ENCODE measurements at regions not wholly inside any gene's neighbourhood (a gene's known extent, or its start where the extent isn't known, plus 50 kb on each side); places are given as distances from the start of the nearest gene placed in this dataset.
"Not testable (repeated sequence)": the region's sequence is repeated elsewhere in the genome, so short reads cannot be mapped to it uniquely, and the experiment has no call there.

DNA sequence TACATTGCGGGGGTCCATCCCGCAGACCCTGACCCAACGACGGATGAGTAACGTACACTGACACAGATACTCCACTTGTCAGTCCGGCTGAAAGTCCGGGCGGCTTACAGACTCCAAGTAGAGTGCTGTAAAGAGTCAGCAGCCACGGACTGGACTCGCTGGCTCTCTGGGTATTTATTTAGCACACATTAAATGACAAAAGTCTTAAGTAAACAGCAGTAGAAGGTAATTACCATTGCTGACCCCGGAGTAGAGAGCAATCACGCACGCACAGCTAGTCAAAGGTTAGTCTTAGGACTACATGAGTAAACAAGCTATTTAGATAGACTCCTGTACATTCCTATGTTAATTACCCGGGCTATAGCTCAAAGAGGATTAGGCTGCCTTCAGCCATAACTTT, 780.9 kb downstream of the RPS29 start:
- DNase-seq, result no peak

DNA sequence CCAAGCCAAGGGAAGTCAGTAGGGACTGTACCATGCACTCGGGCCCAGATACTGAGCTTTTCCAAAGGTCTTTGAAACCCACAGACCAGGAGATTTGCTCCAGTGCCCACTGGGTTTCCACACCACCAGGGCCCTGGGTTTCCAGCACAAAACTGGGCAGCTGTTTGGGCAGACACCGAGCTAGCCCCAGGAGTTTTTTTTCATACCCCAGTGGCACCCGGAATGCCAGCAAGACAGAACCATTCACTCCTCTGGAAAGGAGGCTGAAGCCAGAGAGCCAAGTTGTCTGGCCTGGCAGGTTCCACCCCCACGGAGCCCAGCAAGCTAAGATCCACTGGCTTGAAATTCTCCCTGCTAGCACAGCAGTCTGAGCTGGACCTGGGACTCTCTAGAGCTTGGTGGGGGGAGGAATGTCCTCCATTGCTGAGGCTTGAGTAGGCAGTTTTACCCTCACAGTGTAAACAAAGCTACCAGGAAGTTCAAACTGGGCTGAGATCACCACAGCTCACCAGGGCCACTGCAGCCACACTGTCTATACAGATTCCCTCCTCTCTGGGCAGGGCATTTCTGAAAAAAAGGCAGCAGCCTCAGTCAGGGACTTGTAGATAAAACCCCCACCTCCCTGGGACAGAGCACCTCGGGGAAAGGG, 793.7 kb downstream of the RPS29 start:
- no peak for DNase-seq

DNA sequence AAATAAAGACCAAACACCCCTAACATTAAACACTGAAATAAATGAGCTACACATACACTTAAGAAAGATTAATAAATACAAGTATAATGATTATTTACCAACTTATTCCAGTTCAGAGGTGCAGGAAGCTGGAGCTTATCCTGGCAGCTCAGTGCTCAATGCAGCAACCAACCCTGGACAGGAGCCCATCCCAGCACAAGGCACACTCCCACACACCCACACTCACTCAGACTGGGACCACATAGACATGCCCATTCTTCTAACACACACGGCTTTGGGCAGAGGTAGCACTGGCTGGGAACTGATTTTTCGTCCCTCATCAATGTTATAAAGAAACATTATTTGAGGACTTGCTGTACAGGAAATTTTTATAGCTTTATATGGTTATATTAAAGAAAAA, 797.4 kb downstream of the RPS29 start:
- DNase-seq, result no peak

DNA sequence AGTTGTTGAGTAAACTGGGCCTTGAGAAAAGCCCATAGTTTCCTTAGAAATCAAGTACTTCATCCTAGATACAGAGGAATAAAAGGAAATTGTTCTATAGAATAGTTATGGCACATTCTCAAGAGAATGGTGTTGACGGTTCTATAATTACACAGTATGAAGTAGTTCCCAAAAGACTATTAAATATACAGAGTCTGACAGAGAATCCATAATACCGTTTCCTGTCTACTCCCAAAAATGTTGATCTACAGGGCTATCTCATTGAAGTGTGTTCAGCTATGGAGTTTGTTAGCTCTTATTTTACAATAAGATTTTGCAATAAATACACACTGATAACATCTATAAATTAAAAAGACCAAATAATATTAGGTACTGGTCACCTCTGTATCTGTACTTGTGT, 799.7 kb downstream of the RPS29 start:
- no peak for DNase-seq

DNA sequence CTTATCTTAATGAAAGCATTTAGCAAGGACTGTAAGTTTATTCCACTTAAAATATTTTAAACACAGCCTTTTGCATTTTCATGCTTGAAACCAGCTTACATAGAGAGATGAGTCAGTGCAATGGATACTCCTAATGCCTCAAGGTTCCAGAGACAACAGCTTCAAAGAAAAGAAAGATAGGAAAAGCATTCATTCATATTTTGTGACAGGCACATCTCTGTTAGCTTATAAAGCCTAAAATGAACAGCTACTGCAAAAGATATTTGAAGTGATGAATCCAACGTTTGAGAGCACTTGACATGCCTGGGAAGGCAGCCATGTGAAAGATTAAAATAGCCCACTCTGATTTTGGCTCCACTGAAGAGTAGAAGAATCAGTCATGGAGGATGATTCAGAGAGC, 814.5 kb downstream of the RPS29 start:
- no peak for DNase-seq

DNA sequence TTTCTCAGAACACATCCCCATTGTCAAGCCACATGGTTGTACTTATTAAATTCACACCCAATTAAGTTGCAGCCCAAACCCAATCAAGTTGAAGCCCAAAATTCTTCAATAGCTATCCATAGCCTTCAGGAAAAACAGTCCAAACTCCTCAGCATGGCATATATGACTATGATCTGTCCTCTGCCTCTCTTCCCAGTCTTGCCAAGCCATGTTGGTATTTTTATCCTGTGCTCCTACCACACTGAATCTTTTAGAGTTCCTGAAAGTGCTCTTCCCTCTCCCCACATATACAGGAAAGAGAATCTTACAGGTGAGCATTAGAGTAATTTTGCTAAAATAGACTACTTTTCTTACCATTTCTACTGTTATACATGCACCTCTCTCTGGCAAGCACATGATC, 834.9 kb downstream of the RPS29 start:
- DNase-seq, result no peak

DNA sequence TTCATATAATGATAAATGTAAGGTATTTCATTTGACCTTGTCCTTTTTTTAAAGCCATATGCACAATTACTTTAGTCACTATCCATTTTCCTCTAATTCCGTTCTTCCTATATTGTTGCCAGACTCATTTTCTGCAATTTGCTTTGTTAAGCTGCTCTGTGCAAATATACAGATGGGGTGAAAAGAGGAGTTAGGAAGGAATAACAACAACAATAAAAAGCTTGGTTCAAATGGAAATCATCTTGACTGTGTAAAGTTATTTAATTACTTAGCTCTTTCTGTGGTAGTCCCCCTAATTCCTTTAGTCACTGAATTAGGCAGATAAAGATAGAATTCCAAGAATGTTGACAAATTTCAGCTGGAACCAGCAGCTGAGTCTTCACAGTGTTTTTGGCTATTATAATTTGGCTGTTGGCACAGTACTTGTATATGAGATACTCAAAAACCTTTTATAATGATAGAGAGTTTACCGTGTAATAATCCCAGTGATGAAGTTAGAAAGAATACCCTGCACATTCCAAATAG, 838.0 kb downstream of the RPS29 start:
- no peak for DNase-seq

DNA sequence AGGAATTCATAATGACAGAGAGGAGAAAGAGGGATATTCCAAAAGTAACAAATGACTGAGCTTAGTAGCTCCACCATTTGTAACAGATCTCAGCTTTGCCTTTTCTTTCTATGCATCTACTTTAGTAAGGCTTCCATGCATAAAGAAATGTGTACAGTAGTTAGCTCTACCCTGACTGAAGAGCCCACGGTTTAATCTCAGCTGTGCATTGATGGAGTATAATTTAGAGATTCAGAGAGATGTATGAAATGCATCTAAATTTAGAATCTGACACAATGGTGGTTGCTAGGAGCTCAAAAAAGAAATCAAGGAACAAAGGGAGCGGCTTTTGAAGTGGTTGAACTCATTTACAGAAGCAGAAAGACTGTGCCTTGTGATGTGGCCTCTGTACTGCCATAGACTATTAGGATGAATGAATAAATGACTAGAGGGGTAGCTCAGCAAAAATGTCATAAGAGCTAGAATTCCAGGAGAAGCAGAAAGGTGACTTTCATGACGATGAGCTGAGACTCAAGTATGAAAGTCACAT, 838.6 kb downstream of the RPS29 start:
- no peak for DNase-seq

DNA sequence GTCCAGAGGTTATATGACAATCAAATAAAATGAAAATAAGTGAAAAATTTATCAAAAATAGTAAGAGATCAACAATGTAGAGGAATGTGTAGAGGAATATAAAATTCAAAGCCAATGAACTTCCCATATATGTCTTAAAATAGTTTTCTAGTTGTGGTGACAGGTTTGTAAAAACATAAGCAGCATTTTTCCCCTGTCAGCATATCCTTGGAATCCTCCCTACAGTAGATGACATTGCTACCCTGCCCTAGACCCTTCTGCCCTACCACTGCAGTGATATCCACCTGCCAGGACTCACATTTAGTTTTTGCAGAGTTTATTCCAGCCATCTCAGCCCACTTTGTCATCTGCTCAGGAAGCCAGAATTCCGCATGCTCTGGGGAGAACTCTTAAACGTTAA, 842.0 kb downstream of the RPS29 start:
- DNase-seq, result no peak

DNA sequence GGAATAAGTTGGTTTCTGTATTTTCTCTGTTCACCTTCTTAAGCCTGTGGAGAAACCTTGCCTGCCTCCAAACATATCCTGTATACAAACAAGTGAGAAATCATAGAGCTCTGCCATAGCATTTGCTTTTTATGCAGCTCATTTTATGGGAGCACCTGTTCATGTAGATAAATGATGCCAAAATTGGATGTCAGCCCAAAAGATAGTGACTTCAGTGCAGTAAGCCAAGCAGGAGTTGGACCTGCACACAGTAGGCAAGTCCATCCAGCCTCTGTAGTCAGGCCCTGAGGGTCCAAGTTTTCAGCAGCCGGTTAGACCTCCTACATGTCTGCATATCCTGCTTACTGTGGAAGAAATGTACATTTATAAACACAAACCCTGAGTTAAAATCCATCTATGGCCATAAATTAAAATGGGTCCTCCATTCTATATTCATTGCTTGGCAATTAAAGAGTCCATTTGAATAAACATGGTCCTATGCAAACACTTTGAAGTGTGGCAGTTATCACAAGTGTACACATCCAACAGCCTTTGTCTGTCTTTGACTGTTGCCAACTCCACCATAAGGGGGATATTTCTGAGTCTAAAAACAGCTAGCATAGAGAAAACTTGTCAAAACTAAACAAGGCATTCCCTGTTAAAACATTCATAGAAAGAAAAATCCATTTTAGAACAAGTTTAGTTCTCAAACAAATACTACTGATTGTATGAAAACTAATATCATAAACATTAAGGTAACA, 847.8 kb downstream of the RPS29 start:
- DNase-seq, result no peak

DNA sequence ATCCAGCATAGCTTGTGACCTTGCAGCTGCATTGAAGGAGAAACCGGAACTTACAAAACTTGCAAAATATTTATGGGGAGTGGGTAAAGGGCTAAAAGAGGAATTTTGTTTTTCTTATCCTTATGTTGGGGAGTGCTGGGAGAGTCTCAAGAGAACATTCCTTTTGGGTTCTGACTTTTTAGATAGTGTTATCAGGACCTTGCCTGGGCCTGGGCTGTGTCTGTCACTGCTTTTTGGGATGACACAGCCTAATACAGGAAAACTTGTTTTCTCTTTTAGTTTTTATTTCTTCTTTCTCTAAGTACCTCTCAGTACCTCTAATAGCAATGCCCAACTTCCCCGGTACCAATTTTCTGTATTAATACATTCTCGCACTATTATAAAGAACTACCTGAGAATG, 850.6 kb downstream of the RPS29 start:
- DNase-seq, result no peak

DNA sequence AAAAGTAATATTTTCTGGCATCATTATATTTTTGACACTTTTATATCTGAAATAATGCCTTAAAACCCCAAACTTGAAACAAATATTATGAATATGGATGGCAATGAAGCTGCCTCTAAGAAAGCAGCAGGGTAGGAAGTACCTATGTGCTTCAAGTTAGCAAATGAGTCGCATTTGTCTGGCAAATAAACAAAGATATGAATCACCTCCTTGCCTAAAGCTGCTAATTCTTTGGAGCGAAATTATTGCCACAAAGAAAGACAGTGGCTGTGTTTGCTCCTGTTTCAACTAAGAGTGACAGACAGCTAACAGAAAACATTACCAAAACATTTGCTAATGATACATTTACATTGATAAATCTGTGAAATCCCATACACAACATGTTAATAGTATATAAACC, 854.9 kb downstream of the RPS29 start:
- DNase-seq, result no peak

DNA sequence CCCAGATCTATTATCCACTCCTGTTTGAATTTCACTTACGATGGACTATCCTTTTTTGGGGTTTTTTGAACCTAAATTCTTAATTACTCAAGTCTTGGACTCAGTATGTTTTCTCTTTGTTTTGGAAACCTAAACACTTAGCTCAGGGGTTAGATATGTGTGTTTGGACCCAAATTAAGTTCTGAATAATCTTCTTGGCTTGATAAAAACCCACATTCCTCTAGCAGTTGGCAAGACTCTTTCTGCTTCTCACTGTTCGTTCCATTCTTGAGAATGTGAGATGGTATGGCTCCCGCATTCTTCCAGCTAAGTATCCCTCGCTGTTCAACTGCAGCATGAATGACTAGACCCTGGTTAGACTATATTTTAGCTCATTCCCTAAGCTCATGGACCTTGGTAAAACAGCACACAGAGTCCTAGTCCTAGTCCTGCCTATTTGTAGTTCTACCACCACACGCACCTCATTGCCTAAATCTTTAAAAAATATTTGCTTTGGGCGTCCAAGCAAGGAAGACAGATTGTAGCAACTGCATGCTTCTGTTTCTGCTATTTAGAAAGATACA, 860.0 kb downstream of the RPS29 start:
- no peak for DNase-seq

DNA sequence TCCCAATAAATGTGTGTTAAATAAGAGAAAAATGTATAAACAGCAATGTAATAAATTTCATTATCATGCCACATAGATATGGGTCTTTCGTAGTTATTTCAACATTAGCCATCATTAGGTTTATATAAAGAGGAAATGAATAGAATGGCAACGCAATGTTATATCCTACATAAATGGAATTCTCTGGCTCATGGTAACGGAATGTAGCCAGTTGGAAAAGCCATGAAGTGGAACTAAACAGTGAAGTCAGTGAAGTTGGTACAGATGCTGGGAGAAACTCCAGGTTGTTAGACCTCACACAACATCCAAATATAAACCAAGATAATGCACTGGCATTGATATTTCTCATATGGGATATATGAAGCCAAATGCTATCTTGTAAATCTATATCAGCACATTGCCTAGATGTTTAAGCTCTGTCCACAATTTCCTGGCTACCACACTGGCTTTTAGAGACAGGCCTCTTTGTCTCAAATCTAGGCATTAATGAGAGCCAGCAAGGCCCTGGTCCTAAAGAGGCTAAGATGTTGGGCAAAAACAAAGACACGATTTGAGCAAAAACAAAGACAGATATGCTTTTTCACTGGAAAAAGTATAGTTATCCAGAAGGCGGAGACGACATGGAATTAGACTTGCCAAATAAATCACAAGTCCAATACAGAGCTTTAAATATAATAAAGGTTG, 861.0 kb downstream of the RPS29 start:
- no peak for DNase-seq

DNA sequence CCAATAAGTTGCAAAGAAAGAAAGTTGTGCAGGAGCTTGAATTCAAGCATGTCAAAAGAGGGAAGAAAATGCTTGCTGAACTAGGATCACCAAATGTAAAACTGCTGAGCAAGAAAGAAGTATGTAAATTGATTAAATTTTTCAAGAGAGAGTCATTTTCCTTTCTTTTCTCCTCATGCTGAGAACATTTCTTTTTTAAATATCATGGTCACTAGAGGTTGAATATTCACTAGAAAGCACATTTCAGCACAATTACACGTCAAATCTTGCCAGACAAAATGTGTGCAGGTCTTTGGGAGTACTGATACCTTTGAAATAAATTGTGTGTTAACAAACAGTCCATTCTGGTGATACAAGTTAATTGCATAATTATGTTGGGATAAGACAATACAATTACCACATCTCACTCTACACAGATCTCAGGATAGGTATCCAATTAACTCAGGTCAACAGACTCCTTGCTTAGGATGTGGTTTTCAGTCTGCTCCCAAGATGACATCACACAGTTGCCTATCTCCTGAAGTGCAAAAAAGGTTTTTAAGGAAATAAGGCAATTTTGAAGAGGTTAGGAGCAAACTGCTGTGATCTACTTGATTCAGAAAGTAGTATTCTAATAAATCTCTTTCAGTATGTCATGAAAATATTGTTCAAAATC, 862.2 kb downstream of the RPS29 start:
- DNase-seq, result no peak

DNA sequence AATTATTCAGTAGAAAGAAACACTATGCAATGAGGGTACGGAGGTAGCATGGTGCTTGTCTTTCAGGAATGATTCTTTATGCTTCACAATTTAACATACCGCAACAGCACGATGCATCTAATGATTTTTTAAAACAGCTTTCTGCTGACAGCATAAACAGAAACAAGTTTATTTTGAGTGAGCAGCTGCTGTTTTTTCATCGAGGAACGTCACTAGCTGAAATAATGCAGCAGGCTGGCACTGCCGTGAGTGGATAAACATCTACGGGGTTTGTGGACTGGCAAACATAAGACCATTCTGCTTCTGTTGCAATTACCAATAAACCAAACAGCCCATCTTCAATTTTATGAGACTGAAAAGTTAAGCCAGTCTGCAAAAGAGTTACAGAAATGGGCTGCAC, 871.8 kb downstream of the RPS29 start:
- DNase-seq, result no peak

DNA sequence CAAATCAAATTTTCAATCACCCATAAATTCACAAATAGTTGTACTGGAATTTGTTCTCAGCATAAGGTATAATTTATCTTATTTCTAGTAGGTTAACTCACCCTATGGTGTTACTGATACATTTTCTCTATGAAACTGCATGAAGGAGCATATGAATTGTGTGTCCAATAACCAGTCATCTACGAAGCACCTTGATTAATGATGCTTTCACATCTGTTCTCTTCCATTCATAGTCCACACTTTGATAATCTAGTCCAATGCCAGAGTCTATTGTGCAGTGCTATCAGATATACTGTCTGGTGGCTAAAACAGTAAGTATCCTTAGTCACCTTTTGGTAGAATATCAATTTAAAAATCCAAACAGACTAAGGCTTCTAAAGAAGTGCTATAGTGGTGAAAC, 876.0 kb downstream of the RPS29 start:
- no peak for DNase-seq

DNA sequence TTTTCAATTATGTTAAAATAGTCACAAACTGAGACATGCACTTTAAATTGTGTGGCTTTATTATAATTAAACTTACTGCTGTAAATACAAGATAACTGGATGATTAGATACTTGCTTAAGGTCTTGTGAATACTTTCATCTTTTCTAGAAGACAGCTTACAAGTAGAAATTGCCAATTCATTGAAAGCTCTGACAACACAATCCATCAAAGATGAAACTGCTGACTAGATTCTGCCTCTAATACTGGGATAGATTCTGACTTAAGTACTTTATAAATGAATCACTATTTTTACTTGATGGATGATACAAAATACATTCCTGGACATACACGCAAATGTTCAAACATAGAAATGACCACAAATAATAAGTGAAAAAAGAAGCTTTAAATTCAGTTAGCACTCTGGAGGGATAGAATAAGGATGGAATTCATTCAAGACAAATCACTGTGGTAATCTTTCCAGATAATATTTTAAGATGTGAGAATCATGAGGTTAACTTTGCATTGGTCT, 876.8 kb downstream of the RPS29 start:
- no peak for DNase-seq

DNA sequence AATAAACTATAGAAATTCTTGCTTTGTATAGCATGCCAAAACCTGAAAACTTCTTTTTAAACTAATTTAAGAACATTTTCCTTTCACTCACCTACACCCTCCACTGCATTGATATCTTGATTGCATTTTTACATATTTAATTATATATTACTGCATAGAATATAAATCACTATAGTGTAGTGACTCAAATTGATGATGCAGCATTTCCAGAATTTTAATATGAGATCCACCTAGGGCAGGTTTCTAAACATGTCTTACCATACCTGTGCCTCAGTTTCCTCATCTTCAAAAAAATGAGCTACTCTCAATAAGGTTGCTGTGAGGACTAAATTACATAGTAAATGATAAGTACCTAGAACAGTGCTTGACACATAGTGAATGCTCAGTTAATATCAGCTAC, 881.5 kb downstream of the RPS29 start:
- DNase-seq, result no peak

DNA sequence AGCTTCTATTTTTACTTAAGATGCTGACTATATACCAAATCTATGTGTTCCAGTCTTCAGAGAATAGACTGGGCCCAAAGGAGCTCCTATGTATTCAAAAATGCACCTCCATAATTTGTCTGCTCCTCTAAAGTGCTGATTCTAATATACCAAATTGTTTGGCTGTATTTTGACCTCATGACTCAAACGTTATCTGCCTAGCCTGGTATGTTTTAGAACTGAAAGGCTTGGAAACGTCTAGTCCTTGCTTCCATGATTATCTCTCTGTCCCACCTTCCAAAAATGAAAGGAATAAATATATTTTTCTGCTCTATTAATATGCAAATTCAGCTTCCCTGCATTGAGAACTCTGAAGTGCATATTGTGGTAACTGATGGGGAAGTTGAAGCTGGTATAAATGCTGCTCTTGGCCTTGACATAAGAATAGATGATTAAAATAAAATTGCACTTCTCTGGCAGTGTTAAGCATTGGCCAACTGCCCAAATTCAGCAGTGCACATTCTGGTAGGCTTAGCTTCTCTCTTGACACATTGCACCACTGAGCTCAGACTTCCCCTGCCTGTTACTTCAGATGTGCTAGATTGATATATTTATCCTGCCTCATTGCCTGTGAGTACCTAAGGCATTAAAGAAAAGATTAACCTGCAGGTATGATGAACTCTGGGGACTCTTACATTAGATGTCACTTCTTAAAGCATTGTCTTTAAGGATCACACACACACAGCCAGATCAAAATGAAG, 882.3 kb downstream of the RPS29 start:
- no peak for DNase-seq

DNA sequence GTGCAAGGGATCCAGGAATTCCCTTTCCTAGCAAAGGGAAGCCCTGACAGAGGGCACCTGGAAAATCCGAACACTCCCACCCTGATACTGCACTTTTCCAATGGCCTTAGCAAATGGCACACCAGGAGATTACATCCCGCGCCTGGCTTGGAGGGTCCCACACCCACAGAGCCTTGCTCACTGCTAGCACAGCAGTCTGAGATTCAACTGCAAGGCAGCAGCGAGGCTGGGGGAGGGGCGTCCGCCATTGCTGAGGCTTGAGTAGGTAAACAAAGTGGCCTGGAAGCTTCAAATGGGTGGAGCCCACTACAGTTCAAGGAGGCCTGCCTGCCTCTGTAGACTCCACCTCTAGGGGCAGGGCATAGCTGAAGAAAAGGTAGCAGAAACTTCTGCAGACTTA, 888.8 kb downstream of the RPS29 start:
- DNase-seq, result not testable (repeated sequence)

DNA sequence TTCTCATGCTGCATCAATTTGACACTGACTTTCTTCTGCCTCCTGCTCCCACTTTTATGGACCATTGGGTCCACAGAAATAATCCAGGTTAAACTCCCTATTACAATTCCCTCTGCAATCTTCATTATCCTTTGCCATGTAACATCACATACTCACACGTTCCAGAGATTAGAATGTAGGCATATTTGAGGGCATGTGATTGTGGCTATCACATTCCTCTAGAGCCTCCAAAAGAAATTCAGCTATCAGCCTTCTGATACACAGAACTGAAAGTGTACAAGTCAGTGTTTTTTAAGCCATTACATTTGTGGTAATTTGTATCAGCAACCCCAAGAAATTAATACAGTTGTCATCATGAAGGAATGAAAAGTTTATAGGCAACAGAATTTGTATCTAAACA, 892.4 kb downstream of the RPS29 start:
- no peak for DNase-seq
